GM19463 (cell line): ENCODE measurements at regions not wholly inside any gene's neighbourhood (a gene's known extent, or its start where the extent isn't known, plus 50 kb on each side); places are given as distances from the start of the nearest gene placed in this dataset.
A peak's percentile ranks its signal among the peaks of the same experiment; 100 is the strongest.
"Not testable (repeated sequence)": the region's sequence is repeated elsewhere in the genome, so short reads cannot be mapped to it uniquely, and the experiment has no call there.

Experiments
- ATAC-seq: cut with Tn5 transposase; IDR thresholded peaks from one replicate; pipeline ENCODE4 v1.9.1; 2021; ENCODE audit warnings: mild to moderate bottlenecking, moderate library complexity; ENCODE audit not compliant: unreplicated experiment

DNA sequence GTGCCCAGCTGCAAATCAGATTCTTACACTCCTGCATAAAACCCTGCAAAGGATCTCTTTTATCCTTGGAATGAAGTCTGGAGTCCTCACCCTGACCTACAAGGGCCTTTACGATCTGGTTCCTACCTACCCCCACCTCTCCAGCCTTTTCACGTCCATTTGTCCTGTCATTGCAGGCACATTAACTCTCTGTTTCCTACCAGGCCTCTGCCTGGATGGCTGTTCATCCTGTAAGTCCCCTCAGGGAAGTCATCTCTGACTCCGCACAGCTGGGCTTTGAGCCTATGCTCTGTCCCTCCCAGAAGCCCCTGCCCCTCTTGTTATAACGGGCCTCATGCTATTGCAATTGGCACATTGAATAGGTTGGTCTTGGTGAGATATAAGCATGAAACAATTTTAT is 96.8 kb upstream of the USP24 start:
- no peak for ATAC-seq

GRCh38 chr1:55311057-55311641 is 96.0 kb upstream of the USP24 start:
- no peak for ATAC-seq

GRCh38 chr1:55310505-55310971 is 95.4 kb upstream of the USP24 start:
- no peak for ATAC-seq

DNA sequence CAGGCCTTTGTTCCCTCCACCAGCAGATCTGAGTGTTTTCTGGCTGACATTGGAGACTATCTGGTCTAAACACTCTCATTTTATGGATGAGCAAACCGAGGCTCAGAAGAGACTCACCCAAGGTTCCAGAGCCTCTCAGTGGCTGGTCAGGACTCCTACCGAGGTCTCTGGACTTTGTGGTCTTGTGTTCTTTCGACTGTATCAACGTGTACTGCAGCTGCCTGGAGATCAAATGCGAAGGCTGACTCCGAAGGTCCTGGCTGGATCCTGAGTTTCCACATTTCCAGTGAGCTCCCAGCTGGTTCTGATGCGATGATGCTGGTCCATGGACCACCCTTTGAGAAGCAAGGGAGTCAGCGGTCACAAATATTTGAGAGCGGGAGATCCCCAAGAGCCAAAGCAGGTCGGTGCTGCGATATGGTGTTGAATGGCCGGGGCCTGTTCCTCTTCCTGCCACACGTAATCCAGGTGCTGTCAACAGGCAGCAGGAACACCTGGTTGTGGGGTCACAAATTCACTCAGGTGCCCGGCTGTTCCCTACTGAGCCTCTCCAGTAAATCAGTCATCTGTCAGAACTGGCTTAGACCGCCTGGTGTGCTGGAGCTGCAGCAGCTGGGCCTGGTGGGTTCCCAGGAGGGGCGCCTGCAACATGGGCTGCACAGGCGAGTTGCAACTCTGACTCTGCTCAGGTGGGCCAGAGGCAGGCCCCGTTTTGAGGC is 94.8 kb upstream of the USP24 start:
- no peak for ATAC-seq

DNA sequence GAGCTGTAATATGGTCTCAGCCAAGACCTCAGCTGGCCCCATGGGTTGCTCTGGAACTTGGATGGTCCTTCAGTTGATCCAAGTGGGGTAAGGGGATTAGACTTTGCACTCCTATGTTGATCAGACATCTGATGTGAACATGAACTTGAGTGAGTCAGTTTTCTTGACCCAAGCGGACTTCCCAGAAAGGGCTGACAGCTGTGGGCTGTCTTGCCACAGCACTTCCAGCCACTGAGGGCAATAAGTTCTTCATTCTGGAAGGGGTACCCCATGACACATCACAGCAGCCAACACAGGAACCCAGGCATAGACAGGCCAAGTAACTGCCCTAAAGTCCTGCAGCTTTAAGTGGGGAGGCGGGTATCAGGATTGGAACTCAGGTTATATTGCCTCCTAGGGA is 93.9 kb upstream of the USP24 start:
- no peak for ATAC-seq

DNA sequence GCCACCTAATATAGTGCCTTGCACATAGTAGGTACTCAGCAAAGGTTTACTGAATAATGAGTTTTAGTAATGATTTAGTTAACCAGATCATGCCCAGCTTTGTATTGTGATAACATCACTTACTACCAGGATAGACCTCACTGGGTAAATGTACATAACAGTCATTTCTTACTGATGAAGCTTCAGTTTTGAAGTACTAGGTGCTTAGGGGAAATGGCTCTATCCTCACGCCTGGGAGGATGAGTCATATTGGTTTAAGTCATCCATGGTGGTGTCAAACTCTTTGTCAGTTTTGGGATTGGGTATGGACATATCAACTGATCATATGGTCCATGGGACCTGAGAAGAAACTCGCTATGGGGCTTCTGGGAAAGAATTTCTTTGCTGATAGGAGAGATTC is 90.6 kb upstream of the USP24 start:
- no peak for ATAC-seq

DNA sequence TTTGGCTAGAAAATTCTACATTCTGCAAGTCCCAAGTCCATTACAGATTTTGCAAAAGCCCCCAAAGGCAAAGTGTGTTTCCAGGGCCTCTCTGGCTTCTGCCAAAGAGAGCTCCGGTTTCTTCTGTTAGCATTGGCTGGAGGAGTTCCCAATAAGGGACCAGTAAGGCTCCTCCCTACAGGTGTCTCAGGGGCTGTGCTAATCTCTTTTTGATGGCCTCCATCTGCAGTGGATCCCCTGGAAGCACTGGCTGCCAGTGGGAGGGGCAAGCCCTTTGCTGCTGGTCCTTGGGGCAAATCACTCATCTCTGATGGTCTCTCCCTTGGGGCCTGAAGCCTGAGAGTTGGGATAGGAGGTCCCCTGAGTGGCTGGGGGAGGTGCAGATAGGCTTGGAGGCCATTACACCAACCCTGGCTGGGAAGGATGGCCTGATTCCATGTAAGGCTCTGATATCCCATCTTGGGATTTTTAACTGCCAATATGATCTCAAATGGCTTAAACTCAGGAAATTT is 89.1 kb upstream of the USP24 start:
- ATAC-seq, result no peak

DNA sequence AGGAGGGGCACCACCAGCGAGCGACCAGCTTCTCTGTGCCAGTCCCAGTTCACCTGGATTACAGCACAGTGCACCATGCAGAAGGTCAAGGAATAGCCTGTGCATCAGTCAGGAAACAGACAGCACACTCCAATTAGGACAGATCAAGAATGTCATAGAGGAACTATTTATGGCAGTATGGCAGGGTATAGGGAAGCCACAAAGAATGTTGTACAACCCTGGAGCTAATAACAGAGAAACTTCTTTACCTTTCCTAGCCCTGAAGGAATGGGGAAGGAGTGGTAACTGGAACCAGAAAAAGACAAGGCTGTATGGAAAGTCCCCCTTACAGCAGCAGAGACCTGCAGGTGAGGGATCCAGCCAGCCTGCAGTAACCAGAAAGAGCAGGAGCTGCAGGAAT is 87.8 kb upstream of the USP24 start:
- ATAC-seq, result no peak

- ATAC-seq, result no peak
Observed at GRCh38 chr1:55301912-55302311, 86.7 kb upstream of the USP24 start.

GRCh38 chr1:55300975-55301374 is 85.8 kb upstream of the USP24 start:
- no peak for ATAC-seq

DNA sequence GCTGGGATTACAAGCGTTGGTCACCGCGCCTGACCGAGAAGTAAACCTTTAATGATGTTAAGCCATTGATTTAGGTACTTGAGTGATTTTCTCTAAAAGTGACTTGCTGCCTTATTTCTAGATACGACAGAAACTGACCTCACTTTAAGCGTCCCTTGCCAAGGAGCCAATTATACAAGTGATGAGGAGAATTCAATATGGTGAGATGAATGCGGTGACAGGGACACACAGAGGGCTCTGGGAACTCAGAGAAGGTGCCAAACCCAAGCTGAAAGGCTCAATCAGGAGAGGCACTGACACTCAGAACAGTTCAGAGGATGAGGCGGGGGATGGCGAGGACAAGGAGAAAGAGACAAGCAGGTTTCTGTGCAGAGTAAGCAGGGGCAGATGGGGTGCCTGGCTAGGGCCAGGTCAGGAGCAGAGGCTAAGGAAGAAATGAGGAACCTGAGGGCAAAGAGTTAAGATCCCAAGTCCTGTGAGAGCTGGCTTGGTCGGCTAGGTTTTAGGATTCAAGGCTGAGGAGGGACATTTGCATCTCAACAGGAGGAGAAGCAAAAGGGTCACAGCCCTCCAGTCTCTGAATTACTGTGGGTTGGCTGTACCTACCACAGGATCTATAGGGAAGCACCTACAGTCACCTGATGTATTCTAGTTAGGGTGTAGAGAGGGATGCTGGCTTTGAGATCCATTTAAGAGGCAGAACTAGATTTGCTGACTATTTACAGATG is 83.2 kb upstream of the USP24 start:
- ATAC-seq, result no peak

- ATAC-seq, result not testable (repeated sequence)
Observed at GRCh38 chr1:55296247-55296646, 81.1 kb upstream of the USP24 start.

- ATAC-seq, result no peak
Observed at GRCh38 chr1:55289614-55290013, 74.5 kb upstream of the USP24 start.

DNA sequence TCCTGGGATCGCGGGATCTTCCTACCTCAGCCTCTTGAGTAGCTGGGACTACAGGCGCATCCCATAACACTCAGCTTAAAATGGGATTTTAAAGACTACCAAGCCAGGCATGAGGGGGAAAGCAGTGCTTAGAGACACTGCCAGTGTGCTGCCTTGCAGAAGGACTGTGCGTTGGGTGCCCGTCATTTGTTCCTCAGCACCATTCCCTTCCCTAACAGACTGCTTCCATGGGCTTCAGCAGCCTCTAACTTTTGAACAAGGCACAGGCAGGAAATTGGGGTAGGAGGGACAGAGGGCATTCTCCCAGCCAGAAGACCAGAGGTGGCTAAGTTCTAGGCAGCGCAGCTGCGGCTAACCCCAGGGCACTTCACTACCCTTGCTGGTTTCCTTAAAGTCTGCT is 73.9 kb upstream of the USP24 start:
- no peak for ATAC-seq

DNA sequence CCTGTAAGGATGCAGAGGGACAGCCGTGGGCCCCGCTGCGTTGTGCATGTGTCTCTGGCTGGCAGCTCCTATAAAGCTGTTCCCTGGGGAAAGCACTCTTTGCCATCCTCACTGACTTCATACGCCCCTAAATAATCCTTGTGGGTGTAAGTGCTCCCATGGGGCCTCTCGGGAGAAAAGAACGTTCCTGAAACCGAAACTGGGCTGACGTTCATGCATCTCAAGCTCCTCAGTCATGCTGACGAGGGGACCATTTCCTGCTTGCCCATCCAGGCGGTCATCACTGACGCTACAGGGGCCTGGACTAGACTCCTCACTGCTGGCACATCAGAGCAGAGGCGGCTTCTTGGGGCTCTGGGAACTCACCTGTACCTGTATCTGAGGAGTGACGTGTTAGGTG is 73.1 kb upstream of the USP24 start:
- peak; percentile 88 for ATAC-seq

DNA sequence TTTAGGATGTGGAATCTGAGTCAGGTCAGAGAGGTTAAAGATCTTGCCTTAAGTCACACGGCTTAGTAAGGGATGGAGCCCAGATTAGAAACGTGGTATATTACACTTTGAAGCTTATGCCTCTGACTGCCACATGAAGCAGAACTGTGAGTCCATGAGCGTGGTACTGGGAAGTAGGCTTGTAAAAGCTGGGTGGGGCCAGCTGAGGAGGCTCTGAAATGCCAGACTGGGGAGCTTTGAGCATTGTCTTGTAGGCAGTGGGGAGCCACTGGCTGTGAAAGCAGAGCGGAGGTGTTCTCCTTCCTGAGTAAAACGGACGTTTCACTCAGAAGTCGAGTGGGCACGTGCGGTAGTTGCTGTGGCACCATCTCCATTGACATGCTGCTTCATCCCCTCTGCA is 72.6 kb upstream of the USP24 start:
- ATAC-seq, result peak; percentile 15

- no peak for ATAC-seq
Observed at GRCh38 chr1:55286856-55287602, 71.9 kb upstream of the USP24 start.

DNA sequence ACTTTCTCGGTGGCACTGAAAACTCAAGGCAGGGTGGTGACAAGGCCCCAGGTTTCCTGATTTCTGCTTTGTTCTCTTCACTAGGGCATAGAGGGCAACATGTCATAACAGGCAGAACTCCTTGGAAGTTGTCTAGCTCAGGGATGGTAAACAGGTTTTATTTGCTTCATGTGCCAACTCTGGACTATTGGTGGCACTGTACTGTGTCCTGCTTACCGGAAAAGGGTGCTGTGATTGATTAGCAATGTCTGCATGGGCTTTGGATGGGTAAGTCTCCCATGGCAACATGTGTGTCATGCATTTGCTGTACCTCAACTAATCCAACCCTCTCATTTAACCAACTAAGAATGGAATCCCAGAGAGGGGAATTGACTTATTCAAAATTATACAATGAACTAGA is 70.7 kb upstream of the USP24 start:
- no peak for ATAC-seq

DNA sequence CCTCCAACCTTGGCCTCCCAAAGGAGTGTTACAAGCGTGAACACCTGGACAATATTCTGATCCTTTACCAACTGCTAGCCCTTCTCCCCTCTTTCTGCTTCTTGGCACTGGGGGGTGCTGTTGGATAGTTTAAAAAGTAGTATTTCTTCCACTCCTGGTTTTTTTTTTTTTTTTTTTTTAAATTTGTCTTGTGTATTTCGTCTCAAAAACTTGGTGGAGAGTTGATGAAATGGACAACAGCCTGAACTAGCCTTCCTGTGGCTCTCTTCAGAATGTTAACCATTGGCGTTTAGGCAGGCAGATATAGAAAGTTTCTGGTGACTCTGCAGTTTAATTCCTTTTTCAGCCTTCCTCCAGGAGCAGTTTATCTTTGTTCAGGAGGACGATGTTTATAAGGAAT is 69.7 kb upstream of the USP24 start:
- ATAC-seq, result no peak

DNA sequence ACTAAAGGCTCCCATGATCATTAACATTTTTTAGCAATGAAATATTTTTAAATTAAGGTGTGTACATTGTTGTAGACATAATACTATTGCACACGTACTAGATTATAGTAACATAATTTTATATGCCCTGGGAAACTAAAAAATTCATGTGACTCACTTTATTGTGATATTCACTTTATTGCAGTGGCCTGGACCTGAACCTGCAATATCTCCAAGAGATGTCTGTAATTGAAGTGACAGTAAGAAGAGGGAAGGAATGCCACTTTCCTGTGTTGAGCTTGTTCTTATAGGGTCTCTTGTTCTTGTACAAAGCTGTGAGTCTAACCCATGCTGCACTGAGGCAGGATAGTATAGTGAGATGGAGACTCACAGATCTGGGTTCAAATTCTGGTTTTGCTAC is 66.9 kb upstream of the USP24 start:
- ATAC-seq, result no peak

GRCh38 chr1:55280731-55281130 is 65.6 kb upstream of the USP24 start:
- ATAC-seq, result no peak
